Liver (tissue), 8 donors: ENCODE measurements at regions not wholly inside any gene's neighbourhood (a gene's known extent, or its start where the extent isn't known, plus 50 kb on each side); places are given as distances from the start of the nearest gene placed in this dataset.

Experiments
- DNase-seq: peaks from one replicate; pipeline ENCODE4 v3.0.0-alpha.2; 2017; ENCODE audit warnings: low spot score
- H3K27ac ChIP-seq, 2 donors: one replicate each; pipeline ENCODE4 v1.7.0; 2013; ENCODE audit warnings: inconsistent platforms in 2 of 2, low read length in 2 of 2, control low read depth in 1 of 2, low read depth in 1 of 2, mild to moderate bottlenecking in 1 of 2
- H3K27me3 ChIP-seq, 4 donors: one replicate each; pipeline versions ENCODE4 v1.6.1 to v1.7.0; 2013; ENCODE audit warnings: low read length in 3 of 4, inconsistent platforms in 1 of 4, mild to moderate bottlenecking in 1 of 4, moderate library complexity in 1 of 4; ENCODE audit not compliant: control insufficient read depth in 4 of 4, insufficient read depth in 4 of 4
- H3K36me3 ChIP-seq, 4 donors: one replicate each; pipeline versions ENCODE4 v1.6.1 to v1.7.0; 2013; ENCODE audit warnings: low read length in 3 of 4, mild to moderate bottlenecking in 3 of 4, low read depth in 1 of 4, moderate library complexity in 1 of 4; ENCODE audit not compliant: control insufficient read depth in 4 of 4, insufficient read depth in 3 of 4
- H3K4me1 ChIP-seq, 4 donors: one replicate each; pipeline versions ENCODE4 v1.6.1 to v1.7.0; 2013; ENCODE audit warnings: low read length in 3 of 4, mild to moderate bottlenecking in 3 of 4, moderate library complexity in 1 of 4; ENCODE audit not compliant: control insufficient read depth in 4 of 4, insufficient read depth in 4 of 4
- H3K4me3 ChIP-seq, 3 donors: one replicate each; pipeline versions ENCODE4 v1.6.1 to v1.7.0; 2013; ENCODE audit warnings: low read length in 3 of 3, control low read depth in 1 of 3, low read depth in 1 of 3, mild to moderate bottlenecking in 1 of 3
- H3K9ac ChIP-seq, 2 donors: one replicate each; pipeline ENCODE4 v1.7.0; 2013; ENCODE audit warnings: low read length in 2 of 2, mild to moderate bottlenecking in 2 of 2, moderate library complexity in 2 of 2, control low read depth in 1 of 2, low read depth in 1 of 2
- H3K9me3 ChIP-seq, 4 donors: one replicate each; pipeline versions ENCODE4 v1.6.1 to v1.7.0; 2013; ENCODE audit warnings: low read length in 3 of 4; ENCODE audit not compliant: control insufficient read depth in 4 of 4
- ATF3 ChIP-seq: IDR thresholded peaks from 2 replicates; pipeline ENCODE4 v1.6.1; 2016; ENCODE audit warnings: antibody characterized with exemption
- EGR1 ChIP-seq, 2 donors: IDR thresholded peaks; 2 replicates each; pipeline ENCODE4 v1.6.1; 2016 to 2018; ENCODE audit warnings: antibody characterized with exemption in 2 of 2, low read depth in 2 of 2
- FOXA1 ChIP-seq: IDR thresholded peaks from 2 replicates; pipeline ENCODE4 v1.6.1; 2016; ENCODE audit warnings: antibody characterized with exemption
- FOXA2 ChIP-seq: IDR thresholded peaks from 2 replicates; pipeline ENCODE4 v1.6.1; 2016; ENCODE audit warnings: antibody characterized with exemption
- GABPA ChIP-seq, 2 donors: IDR thresholded peaks in 1 of 2; conservative IDR thresholded peaks in 1 of 2; 2 replicates each; pipeline ENCODE4 v1.6.1; 2016; ENCODE audit warnings: antibody characterized with exemption in 2 of 2, mild to moderate bottlenecking in 1 of 2, moderate library complexity in 1 of 2
- HNF4G ChIP-seq: IDR thresholded peaks from 2 replicates; pipeline ENCODE4 v1.6.1; 2016; ENCODE audit warnings: antibody characterized with exemption
- JUND ChIP-seq, 2 donors: IDR thresholded peaks; 2 replicates each; pipeline ENCODE4 v1.6.1; 2016; ENCODE audit warnings: antibody characterized with exemption in 2 of 2
- NR2F2 ChIP-seq: IDR thresholded peaks from 2 replicates; pipeline ENCODE4 v1.6.1; 2016; ENCODE audit warnings: antibody characterized with exemption
- RAD21 ChIP-seq, 2 donors: IDR thresholded peaks; 2 replicates each; pipeline ENCODE4 v1.6.1; 2016; ENCODE audit warnings: antibody characterized with exemption in 2 of 2, mild to moderate bottlenecking in 2 of 2
- RXRA ChIP-seq, 2 donors: IDR thresholded peaks; 2 replicates each; pipeline ENCODE4 v1.6.1; 2017 to 2018; ENCODE audit warnings: antibody characterized with exemption in 2 of 2, mild to moderate bottlenecking in 1 of 2
- SP1 ChIP-seq: IDR thresholded peaks from 2 replicates; pipeline ENCODE4 v1.6.1; 2018; ENCODE audit warnings: antibody characterized with exemption, mild to moderate bottlenecking
- TAF1 ChIP-seq: conservative IDR thresholded peaks from 2 replicates; pipeline ENCODE4 v1.6.1; 2016; ENCODE audit warnings: antibody characterized with exemption, mild to moderate bottlenecking
- YY1 ChIP-seq: IDR thresholded peaks from 2 replicates; pipeline ENCODE4 v1.6.1; 2016; ENCODE audit warnings: antibody characterized with exemption, mild to moderate bottlenecking
- whole genome bisulfite sequencing: extraction: QIAGEN DNeasy Blood & Tissue Kit; methylation state at CpG from one replicate; pipeline ENCODE4 v1.1.7; 2013; 5-methylcytosine and 5-hydroxymethylcytosine counted together
- TF ChIP-seq, protein P1 (sequence below): IDR thresholded peaks from 2 replicates; pipeline ENCODE4 v1.6.1; 2016; ENCODE audit warnings: antibody characterized with exemption
- TF ChIP-seq, protein P2 (sequence below): IDR thresholded peaks from 2 replicates; pipeline ENCODE4 v1.6.1; 2016; ENCODE audit warnings: antibody characterized with exemption, mild to moderate bottlenecking
- TF ChIP-seq, protein P3 (sequence below): IDR thresholded peaks from 2 replicates; pipeline ENCODE4 v1.6.1; 2016; ENCODE audit warnings: antibody characterized with exemption
- TF ChIP-seq, protein P4 (sequence below): fragments of 150-350 bp; IDR thresholded peaks from 2 replicates; pipeline ENCODE4 v1.5.1; 2017; ENCODE audit warnings: improper control_type of control experiment, low read depth, low read length; ENCODE audit not compliant: missing input control
- donor health status: healthy.
- donor health status: healthy.
- donor health status: healthy.
- donor health status: healthy.
- donor health status: healthy.

DNA sequence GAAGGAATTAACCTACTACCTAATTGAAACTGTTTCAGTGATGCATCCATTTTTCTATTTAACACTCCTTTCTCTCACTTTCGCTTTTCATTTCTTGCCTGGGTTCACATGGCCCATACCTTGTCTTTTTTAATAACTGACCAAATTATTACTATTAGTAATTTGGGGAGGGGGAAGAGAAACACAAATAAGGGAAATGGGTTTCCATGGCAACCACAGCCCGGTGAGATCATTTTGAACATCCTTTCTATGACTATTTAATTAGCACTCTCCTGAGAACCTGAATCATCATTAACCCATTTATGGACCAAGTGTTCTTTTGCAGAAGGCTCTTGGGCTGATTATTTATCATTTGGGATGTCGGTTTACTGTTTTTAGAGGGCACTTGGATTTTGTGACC is 628.2 kb upstream of the SALL1 start:
- no peak for DNase-seq
- Histone ChIP-seq H3K27ac (no peak overlapping the region), H3K4me1 (no peaks in the 10 kb centered on the region), H3K27me3 (no peaks in the 10 kb centered on the region), H3K9ac (no peak overlapping the region), H3K36me3 (no peaks in the 10 kb centered on the region), H3K9me3 (no peaks in the 10 kb centered on the region), H3K4me3 (no peak overlapping the region)
- WGBS, result 83% methylated on average over 3 of the region's 3 CpGs
- no peak for TF ChIP-seq ATF3

- no peaks in the 10 kb centered on the region for H3K4me1 ChIP-seq
- TF ChIP-seq EGR1 (IDR thresholded peaks at IDR 0.05; ENCODE audit: low read depth in 2 of 2), result no peak
- no peak for TF ChIP-seq FOXA1
- no peak for TF ChIP-seq TAF1
- TF ChIP-seq, protein P1, sequence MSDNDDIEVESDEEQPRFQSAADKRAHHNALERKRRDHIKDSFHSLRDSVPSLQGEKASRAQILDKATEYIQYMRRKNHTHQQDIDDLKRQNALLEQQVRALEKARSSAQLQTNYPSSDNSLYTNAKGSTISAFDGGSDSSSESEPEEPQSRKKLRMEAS, result no peak
- TF ChIP-seq, protein P2, sequence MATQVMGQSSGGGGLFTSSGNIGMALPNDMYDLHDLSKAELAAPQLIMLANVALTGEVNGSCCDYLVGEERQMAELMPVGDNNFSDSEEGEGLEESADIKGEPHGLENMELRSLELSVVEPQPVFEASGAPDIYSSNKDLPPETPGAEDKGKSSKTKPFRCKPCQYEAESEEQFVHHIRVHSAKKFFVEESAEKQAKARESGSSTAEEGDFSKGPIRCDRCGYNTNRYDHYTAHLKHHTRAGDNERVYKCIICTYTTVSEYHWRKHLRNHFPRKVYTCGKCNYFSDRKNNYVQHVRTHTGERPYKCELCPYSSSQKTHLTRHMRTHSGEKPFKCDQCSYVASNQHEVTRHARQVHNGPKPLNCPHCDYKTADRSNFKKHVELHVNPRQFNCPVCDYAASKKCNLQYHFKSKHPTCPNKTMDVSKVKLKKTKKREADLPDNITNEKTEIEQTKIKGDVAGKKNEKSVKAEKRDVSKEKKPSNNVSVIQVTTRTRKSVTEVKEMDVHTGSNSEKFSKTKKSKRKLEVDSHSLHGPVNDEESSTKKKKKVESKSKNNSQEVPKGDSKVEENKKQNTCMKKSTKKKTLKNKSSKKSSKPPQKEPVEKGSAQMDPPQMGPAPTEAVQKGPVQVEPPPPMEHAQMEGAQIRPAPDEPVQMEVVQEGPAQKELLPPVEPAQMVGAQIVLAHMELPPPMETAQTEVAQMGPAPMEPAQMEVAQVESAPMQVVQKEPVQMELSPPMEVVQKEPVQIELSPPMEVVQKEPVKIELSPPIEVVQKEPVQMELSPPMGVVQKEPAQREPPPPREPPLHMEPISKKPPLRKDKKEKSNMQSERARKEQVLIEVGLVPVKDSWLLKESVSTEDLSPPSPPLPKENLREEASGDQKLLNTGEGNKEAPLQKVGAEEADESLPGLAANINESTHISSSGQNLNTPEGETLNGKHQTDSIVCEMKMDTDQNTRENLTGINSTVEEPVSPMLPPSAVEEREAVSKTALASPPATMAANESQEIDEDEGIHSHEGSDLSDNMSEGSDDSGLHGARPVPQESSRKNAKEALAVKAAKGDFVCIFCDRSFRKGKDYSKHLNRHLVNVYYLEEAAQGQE, result no peak
- TF ChIP-seq, protein P3, sequence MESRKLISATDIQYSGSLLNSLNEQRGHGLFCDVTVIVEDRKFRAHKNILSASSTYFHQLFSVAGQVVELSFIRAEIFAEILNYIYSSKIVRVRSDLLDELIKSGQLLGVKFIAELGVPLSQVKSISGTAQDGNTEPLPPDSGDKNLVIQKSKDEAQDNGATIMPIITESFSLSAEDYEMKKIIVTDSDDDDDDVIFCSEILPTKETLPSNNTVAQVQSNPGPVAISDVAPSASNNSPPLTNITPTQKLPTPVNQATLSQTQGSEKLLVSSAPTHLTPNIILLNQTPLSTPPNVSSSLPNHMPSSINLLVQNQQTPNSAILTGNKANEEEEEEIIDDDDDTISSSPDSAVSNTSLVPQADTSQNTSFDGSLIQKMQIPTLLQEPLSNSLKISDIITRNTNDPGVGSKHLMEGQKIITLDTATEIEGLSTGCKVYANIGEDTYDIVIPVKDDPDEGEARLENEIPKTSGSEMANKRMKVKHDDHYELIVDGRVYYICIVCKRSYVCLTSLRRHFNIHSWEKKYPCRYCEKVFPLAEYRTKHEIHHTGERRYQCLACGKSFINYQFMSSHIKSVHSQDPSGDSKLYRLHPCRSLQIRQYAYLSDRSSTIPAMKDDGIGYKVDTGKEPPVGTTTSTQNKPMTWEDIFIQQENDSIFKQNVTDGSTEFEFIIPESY, result no peak
- no peak for TF ChIP-seq RAD21 (IDR thresholded peaks at IDR 0.05)
- TF ChIP-seq FOXA2, result no peak
- no peak for TF ChIP-seq SP1
- no peak for TF ChIP-seq HNF4G
- TF ChIP-seq, protein P4, sequence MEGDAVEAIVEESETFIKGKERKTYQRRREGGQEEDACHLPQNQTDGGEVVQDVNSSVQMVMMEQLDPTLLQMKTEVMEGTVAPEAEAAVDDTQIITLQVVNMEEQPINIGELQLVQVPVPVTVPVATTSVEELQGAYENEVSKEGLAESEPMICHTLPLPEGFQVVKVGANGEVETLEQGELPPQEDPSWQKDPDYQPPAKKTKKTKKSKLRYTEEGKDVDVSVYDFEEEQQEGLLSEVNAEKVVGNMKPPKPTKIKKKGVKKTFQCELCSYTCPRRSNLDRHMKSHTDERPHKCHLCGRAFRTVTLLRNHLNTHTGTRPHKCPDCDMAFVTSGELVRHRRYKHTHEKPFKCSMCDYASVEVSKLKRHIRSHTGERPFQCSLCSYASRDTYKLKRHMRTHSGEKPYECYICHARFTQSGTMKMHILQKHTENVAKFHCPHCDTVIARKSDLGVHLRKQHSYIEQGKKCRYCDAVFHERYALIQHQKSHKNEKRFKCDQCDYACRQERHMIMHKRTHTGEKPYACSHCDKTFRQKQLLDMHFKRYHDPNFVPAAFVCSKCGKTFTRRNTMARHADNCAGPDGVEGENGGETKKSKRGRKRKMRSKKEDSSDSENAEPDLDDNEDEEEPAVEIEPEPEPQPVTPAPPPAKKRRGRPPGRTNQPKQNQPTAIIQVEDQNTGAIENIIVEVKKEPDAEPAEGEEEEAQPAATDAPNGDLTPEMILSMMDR, result no peak
- TF ChIP-seq YY1, result no peak
- no peak for TF ChIP-seq NR2F2
- TF ChIP-seq GABPA (IDR thresholded peaks at IDR 0.05 in 1 of 2, conservative IDR thresholded peaks at IDR 0.05 in 1 of 2), result no peak
- TF ChIP-seq RXRA (IDR thresholded peaks at IDR 0.05), result no peak
- no peak for TF ChIP-seq JUND (IDR thresholded peaks at IDR 0.05)
- 83% methylated on average over 22 of the region's 22 CpGs for WGBS
- H3K27ac ChIP-seq, result no peak overlapping the region
- DNase-seq, result no peak
- peaks cover 0 to 3% (median 0%) of the 10 kb centered on the region in 4 donors for H3K27me3 ChIP-seq
- no peaks in the 10 kb centered on the region for H3K9me3 ChIP-seq
- H3K36me3 ChIP-seq, result no peaks in the 10 kb centered on the region
- H3K9ac ChIP-seq, result no peak overlapping the region
- H3K4me3 ChIP-seq, result no peak overlapping the region
Measured at GRCh38 chr16:51773071-51773890, 622.2 kb upstream of the SALL1 start.
